ENCODE measurements at regions not wholly inside any gene's neighbourhood (a gene's known extent, or its start where the extent isn't known, plus 50 kb on each side); places are given as distances from the start of the nearest gene placed in this dataset.

DNA sequence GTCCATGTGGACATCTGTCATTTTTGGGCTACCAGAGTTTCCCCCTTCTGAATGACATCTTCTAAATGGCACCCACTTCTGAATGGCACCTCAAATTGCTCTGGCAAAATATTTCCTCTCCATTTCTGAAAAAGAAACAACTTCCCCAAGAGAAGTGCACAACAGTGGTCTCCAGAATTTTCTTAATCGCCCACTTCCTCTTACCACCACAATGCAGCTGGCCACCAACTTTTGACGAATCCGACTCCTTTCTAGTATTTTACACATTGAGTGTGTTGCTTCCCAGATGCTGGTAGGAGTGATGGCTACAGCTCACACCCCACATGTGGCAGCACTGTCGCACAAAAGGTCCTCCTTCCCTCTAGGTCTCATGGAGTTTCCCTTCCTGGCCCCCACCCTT lies 216.1 kb downstream of the FOXA2 start:
- POLR2A ChIA-PET: no interaction called here
- no peak for DNase-seq (ENCODE audit: low read depth)
- TF ChIP-seq CTCF (IDR thresholded peaks at IDR 0.05; ENCODE audit: insufficient read depth, low read depth, low read length): no peak
- Histone ChIP-seq H3K4me3 (ENCODE audit: low read depth, low read length) (no peak overlapping the region), H3K27me3 (ENCODE audit: control insufficient read depth, insufficient read depth, low read length) (no peaks in the 10 kb centered on the region), H3K36me3 (ENCODE audit: control insufficient read depth, insufficient read depth, low read length) (no peaks in the 10 kb centered on the region)
- CTCF ChIA-PET: no interaction called here

- Histone ChIP-seq H3K36me3 (ENCODE audit: control insufficient read depth, insufficient read depth, low read length) (no peaks in the 10 kb centered on the region), H3K27me3 (ENCODE audit: control insufficient read depth, insufficient read depth, low read length) (no peaks in the 10 kb centered on the region), H3K4me3 (ENCODE audit: low read depth, low read length) (no peak overlapping the region)
- POLR2A ChIA-PET: no interaction called here
- TF ChIP-seq CTCF (IDR thresholded peaks at IDR 0.05; ENCODE audit: insufficient read depth, low read depth, low read length): no peak
- CTCF ChIA-PET: no interaction called here
- DNase-seq (ENCODE audit: low read depth): no peak
These were observed 217.7 kb downstream of the FOXA2 start for GRCh38 chr20:22366631-22367030.

DNA sequence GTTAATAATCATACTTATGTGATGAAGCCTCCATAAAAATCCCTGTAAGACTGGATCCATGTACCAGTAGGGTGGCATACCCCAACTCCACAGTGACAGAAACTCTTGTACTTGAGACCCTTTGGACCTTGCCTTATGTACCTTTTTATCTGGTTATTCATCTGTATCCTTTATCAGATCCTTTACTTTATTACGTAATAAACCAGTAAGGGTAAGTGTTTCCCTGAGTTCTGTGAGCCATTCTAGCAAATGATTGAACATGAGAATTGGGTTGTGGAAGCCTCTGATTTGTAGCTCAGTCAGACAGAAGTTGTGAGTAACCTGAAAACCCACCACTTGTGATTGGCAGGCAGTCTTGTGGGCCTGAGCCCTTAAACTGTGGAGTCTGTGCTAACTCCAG lies 229.7 kb downstream of the FOXA2 start:
- H3K36me3 ChIP-seq (ENCODE audit: control insufficient read depth, insufficient read depth, low read length): no peaks in the 10 kb centered on the region
- H3K4me3 ChIP-seq (ENCODE audit: low read depth, low read length): no peak overlapping the region
- POLR2A ChIA-PET: no interaction called here
- CTCF ChIA-PET: interaction anchor here (0.7 kb wide), 1 partner anchor 15 kb away, joined by 4 read pairs; no protein-coding TSS in a partner anchor
- no peak for DNase-seq (ENCODE audit: low read depth)
- H3K27me3 ChIP-seq (ENCODE audit: control insufficient read depth, insufficient read depth, low read length): no peaks in the 10 kb centered on the region
- no peak for TF ChIP-seq CTCF (IDR thresholded peaks at IDR 0.05; ENCODE audit: insufficient read depth, low read depth, low read length)

DNA sequence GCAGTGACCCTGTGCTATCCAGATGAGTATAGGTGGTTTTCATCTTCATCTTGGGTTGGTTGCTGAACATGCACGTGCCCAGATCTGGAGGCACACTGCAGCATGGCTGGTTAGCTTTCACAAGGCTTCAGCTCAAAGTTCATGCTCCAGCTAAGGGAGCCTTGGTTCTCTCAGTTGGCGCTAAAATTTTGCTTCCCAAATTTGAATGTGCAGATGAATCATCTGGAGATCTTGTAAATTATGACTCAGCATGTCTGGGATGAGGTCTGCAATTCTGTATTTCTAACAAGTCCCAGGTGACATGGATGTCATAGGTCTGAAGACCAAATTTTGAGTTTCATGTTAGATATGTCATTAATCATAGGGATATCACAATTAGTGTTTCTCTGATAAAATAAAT lies 230.8 kb downstream of the FOXA2 start:
- ChIA-PET POLR2A (no interaction called here), CTCF (interaction anchor here (1.4 to 2.1 kb wide), 2 partner anchors 13 to 15 kb away, joined by 3 to 8 read pairs; no protein-coding TSS in a partner anchor)
- H3K4me3 ChIP-seq (ENCODE audit: low read depth, low read length): no peak overlapping the region
- no peaks in the 10 kb centered on the region for H3K27me3 ChIP-seq (ENCODE audit: control insufficient read depth, insufficient read depth, low read length)
- H3K36me3 ChIP-seq (ENCODE audit: control insufficient read depth, insufficient read depth, low read length): no peaks in the 10 kb centered on the region
- no peak for TF ChIP-seq CTCF (IDR thresholded peaks at IDR 0.05; ENCODE audit: insufficient read depth, low read depth, low read length)
- no peak for DNase-seq (ENCODE audit: low read depth)

GRCh38 chr20:22352019-22352418 lies 232.4 kb downstream of the FOXA2 start:
- TF ChIP-seq CTCF (IDR thresholded peaks at IDR 0.05; ENCODE audit: insufficient read depth, low read depth, low read length): no peak
- DNase-seq (ENCODE audit: low read depth): no peak
- ChIA-PET POLR2A (no interaction called here), CTCF (interaction anchor here (1.3 to 2.1 kb wide), 3 partner anchors 12 to 333 kb away, joined by 3 to 8 read pairs (median 3); no protein-coding TSS in a partner anchor)
- Histone ChIP-seq H3K36me3 (ENCODE audit: control insufficient read depth, insufficient read depth, low read length) (no peaks in the 10 kb centered on the region), H3K4me3 (ENCODE audit: low read depth, low read length) (no peak overlapping the region), H3K27me3 (ENCODE audit: control insufficient read depth, insufficient read depth, low read length) (no peaks in the 10 kb centered on the region)

Data from BJ (cell line).